ENCODE measurements at regions not wholly inside any gene's neighbourhood (a gene's known extent, or its start where the extent isn't known, plus 50 kb on each side); places are given as distances from the start of the nearest gene placed in this dataset.

GRCh38 chr4:178056996-178057395 is 614.8 kb upstream of the AGA start:
- DNase-seq (ENCODE audit: low read depth) = no peak

- no peak for DNase-seq (ENCODE audit: low read depth)
Measured at GRCh38 chr4:178063568-178063967, 621.3 kb upstream of the AGA start.

GRCh38 chr4:178066338-178066941 is 624.2 kb upstream of the AGA start:
- no peak for DNase-seq (ENCODE audit: low read depth)

GRCh38 chr4:178068136-178068535 is 625.9 kb upstream of the AGA start:
- DNase-seq (ENCODE audit: low read depth) = no peak

- DNase-seq (ENCODE audit: low read depth) = no peak
Measured at GRCh38 chr4:178070163-178070562, 627.9 kb upstream of the AGA start.

- no peak for DNase-seq (ENCODE audit: low read depth)
Measured at GRCh38 chr4:178080312-178080711, 638.1 kb upstream of the AGA start.

GRCh38 chr4:178081176-178081575 is 638.9 kb upstream of the AGA start:
- no peak for DNase-seq (ENCODE audit: low read depth)

- no peak for DNase-seq (ENCODE audit: low read depth)
Measured at GRCh38 chr4:178081896-178082295, 639.7 kb upstream of the AGA start.

GRCh38 chr4:178082906-178083305 is 640.7 kb upstream of the AGA start:
- no peak for DNase-seq (ENCODE audit: low read depth)

GRCh38 chr4:178083968-178084367 is 641.7 kb upstream of the AGA start:
- no peak for DNase-seq (ENCODE audit: low read depth)

GRCh38 chr4:178086320-178086719 is 644.1 kb upstream of the AGA start:
- DNase-seq (ENCODE audit: low read depth) = no peak

GRCh38 chr4:178090640-178091411 is 648.6 kb upstream of the AGA start:
- no peak for DNase-seq (ENCODE audit: low read depth)

GRCh38 chr4:178102139-178102538 is 659.9 kb upstream of the AGA start:
- DNase-seq (ENCODE audit: low read depth) = no peak

- DNase-seq (ENCODE audit: low read depth) = no peak
Measured at GRCh38 chr4:178105242-178105641, 663.0 kb upstream of the AGA start.

GRCh38 chr4:178136736-178137345 is 694.6 kb upstream of the AGA start:
- no peak for DNase-seq (ENCODE audit: low read depth)

- no peak for DNase-seq (ENCODE audit: low read depth)
Measured at GRCh38 chr4:178137732-178138471, 695.7 kb upstream of the AGA start.

GRCh38 chr4:178138491-178138890 is 696.3 kb upstream of the AGA start:
- no peak for DNase-seq (ENCODE audit: low read depth)

- no peak for DNase-seq (ENCODE audit: low read depth)
Measured at GRCh38 chr4:178140326-178140915, 698.2 kb upstream of the AGA start.

- no peak for DNase-seq (ENCODE audit: low read depth)
Measured at GRCh38 chr4:178142724-178143123, 700.5 kb upstream of the AGA start.

GRCh38 chr4:178148106-178148505 is 705.9 kb upstream of the AGA start:
- DNase-seq (ENCODE audit: low read depth) = no peak

- DNase-seq (ENCODE audit: low read depth) = no peak
Measured at GRCh38 chr4:178165251-178165950, 723.2 kb upstream of the AGA start.

- no peak for DNase-seq (ENCODE audit: low read depth)
Measured at GRCh38 chr4:178165951-178166308, 723.7 kb upstream of the AGA start.
